MV-4-11 (cell line): ENCODE measurements at regions not wholly inside any gene's neighbourhood (a gene's known extent, or its start where the extent isn't known, plus 50 kb on each side); places are given as distances from the start of the nearest gene placed in this dataset.

ENCODE experiments used
- DNase-seq: peaks from one replicate; lab custom pipeline; 2025; lab: John Stamatoyannopoulos, UW

DNA sequence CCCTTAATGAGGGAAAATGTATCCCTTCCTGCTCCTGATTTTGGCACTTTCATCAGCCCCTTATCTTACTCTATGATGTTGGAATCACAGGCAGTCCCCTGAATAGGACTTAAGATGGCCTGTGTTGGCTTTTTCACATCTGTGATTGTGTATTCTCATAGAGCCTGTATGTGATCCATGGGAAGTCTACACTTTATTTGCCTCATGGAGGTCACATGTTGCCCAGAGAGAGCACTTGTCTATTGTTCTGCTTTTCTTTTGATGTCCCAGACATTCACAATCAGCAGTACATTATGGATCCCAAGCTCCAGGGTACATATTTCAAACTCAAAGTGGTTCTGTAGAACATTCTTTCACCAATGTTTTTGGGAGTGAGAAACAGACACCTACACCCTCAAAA lies 885.2 kb upstream of the ADGRL2 start:
- DNase-seq: no peak

DNA sequence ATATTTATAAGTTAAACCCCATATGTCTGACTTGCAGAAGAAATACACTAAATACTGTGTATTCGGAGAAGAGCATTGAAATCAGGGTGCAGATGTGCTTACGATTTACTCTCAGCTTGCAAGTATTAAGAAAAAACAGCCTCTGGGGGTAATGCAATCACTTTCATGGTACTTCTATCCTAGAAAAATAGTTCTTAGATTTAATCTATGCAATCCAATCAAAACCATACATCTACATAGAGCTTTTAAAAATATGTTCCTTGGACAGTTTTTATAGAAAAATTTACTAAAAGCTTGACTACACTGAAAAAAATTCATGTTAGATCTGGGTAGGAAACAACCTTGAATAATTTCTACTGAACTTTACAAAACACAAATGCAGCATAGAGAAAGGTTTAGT lies 890.3 kb upstream of the ADGRL2 start:
- DNase-seq: no peak

GRCh38 chr1:80909172-80909784 lies 891.5 kb upstream of the ADGRL2 start:
- DNase-seq: no peak

DNA sequence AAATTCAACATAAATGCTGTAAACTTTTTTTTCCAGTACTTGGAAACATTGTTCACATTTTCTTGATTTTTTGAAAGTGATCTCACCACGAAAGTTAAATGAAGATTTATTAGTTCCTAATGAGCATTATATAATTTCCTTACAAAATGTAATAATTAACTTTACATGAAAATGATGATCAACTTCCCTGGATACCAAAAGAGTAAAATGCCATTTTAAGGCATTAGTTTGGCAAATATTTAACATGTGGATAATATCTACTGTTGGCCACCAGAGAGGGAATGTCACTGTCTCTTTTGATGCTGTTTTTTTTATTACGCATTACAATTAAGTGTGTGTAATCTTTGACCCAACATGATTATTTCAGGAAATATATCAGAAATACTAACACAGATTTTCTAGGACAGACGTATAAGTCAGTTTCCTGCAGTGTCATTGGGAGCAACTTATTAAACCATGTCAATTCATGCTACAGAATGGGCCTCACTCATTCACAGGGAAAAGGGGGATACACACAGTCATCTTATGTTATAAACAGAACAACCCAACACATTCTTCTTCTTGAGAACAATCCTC lies 903.9 kb upstream of the ADGRL2 start:
- DNase-seq: no peak

- no peak for DNase-seq
These were observed 905.8 kb upstream of the ADGRL2 start for GRCh38 chr1:80894921-80895320.

GRCh38 chr1:80893115-80893514 lies 907.6 kb upstream of the ADGRL2 start:
- DNase-seq: no peak

DNA sequence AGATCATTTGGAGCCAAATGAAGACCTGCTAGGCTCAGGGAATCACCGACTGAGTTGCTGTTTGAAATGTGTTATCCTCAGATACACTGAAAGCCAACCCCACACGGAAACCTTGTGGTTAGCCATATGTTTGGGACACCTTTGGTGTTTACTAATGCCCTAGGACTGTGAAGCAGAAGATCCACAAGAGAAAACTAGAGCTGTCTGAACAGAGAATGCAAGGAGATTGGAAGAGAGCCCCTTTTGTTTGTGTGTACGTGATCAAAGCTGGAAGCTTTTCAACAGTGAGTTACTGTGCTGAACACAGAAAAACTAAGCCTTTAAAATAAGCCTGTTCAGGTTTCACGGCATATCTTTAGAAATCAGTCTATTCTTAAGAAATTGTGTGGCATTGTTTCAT lies 908.2 kb upstream of the ADGRL2 start:
- DNase-seq: no peak

- no peak for DNase-seq
These were observed 908.9 kb upstream of the ADGRL2 start for GRCh38 chr1:80891871-80892270.

- no peak for DNase-seq
These were observed 918.2 kb upstream of the ADGRL2 start for GRCh38 chr1:80882553-80882952.

DNA sequence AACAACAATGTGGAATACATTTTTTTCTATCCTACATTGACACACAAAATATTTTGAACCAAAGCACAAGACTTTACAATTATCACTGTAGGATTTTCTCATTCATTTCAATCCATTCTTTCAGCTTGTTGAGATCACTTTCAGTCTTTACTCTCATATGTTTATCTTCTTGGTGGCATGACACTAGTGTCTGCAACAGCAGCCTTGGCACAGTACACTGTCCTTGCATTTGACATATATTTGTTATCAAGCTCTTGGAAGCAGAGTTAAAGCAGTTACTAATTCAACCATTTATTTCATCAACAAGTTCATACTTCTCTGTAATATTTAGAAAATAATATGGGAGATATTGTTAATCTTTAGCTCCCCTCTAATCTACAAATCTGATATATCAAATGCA lies 922.4 kb upstream of the ADGRL2 start:
- DNase-seq: no peak

GRCh38 chr1:80876035-80876434 lies 924.7 kb upstream of the ADGRL2 start:
- no peak for DNase-seq

DNA sequence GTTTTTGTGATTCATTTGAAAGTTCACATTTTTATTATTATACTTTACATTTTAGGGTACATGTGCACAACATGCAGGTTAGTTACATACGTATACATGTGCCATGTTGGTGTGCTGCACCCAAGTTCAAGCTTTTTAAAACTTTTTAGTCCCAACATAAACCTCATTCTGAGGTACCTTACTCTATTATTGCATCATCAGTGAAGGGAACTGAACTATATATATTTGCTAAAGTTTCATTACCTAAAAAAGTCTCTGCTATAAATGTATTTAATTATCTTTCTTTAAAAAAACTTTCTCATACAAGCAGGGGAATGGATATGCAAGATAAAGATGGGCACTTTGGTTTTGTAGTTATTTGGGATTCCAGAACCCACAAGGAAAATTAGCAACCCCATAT lies 931.4 kb upstream of the ADGRL2 start:
- no peak for DNase-seq

DNA sequence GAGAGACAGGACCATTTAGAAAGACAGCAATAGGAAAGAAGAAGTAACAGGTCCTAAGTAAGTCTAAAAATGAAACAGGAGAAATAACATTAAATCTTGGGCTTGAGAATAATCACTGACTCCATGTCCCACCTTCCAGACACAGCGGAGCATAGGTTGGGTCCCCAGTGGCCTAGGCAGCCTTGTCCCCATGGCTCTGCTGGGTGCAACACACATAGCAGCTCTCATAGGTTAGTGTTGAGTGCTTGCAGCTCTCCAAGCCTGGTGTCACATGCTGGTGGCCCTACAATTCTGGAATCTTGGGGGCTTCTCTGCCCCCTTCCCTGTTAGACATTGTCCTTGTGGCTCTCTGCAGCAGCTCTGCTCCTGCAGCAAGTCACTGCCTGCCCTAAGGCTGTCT lies 952.8 kb upstream of the ADGRL2 start:
- DNase-seq: no peak

DNA sequence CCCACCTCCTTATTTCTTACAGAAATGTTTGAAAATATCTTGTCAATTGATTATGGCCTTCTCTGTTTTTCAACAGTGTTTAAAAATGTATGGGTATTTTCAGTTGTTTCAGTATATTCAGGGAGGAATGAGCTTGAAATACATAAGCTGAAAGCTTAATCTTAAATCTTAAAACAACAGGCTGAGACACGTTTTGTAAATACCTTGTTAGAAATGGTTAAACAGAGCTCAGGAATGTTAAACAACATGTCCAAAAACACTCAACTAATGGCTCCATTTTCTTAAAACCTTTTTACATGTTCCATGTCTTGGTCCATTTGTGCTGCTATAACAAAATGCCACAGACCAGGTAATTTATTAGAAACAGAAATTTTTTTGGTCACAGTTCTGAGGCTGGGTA lies 953.8 kb upstream of the ADGRL2 start:
- no peak for DNase-seq

DNA sequence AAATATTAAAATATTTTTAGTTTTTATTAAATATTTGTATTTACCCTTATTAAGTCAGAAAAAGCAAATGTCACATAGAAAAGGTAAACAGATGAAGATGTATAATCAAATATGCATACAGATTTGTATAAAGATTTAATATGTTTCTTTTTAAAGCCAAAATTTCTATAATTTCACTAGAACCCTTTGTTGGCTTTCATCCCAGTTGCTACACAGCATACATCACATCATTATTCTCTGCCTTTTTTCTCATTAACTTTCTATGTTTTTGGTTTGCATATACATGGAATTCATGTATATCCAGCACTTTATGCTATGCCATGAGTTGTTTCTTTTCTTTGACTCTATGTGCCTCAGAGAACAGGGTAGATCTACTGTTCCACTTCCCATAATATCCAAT lies 957.9 kb upstream of the ADGRL2 start:
- no peak for DNase-seq

- no peak for DNase-seq
These were observed 959.5 kb upstream of the ADGRL2 start for GRCh38 chr1:80841261-80841660.

GRCh38 chr1:80837066-80837465 lies 963.7 kb upstream of the ADGRL2 start:
- no peak for DNase-seq

DNA sequence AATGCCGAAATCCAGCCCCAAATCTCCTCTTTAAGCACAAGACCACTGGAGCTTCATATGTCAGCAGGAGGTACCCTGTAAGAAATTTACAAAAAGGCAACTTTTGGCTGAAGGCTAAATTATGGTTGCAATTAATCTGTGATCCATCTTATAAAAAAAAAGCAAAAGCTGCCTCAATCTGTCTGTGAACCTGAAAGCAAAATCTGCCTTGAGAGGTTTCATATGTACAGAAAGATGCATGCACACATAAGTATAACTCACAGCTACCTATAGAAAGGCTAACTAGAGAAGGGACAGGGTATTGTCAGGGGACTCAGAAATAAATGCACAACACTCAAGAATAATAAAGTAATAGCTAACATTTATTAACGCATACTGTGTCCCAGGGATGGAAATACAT lies 964.2 kb upstream of the ADGRL2 start:
- no peak for DNase-seq

- DNase-seq: no peak
These were observed 973.1 kb upstream of the ADGRL2 start for GRCh38 chr1:80827666-80828065.

GRCh38 chr1:80825067-80825466 lies 975.7 kb upstream of the ADGRL2 start:
- DNase-seq: peak; percentile 9

GRCh38 chr1:80818211-80818610 lies 982.5 kb upstream of the ADGRL2 start:
- no peak for DNase-seq

- DNase-seq: no peak
These were observed 992.8 kb upstream of the ADGRL2 start for GRCh38 chr1:80807981-80808380.

DNA sequence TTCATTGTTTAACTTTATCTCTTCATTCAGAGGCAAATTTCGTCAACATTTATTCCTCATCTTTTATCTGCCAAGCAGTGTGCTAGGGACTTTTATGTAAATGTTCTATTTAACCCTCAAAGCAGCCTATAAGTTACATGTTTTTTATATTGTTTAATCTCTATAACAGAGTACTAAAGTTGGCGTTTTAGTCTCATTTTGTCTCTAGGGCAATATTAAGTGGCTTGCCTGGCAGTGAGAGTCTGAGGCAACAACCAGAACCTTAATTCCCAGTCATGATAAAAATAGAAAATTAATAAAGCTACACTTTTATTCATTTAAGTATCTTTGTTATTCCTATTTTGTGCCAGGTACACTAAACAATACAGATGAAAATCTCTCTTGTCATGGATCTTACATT lies 994.3 kb upstream of the ADGRL2 start:
- DNase-seq: no peak

DNA sequence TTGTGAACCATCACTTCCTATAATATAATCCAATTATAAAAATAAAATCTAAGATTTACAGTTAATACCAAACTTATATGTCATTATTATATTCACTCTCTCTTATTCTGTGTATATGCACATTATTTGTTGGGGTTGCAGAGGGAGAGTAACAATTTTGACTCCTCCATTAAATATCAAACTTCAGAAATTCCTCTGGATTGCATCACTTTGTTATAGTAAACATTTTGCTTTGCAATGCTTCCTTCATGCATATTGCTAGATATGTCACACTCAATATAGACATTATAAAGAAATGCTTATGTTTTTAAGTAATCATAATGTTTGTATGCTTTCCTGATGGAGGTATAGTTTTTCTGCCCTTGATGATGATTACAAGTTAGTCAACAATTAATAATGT lies 999.0 kb upstream of the ADGRL2 start:
- no peak for DNase-seq
